Thyroid gland (tissue), 4 donors: ENCODE measurements at regions not wholly inside any gene's neighbourhood (a gene's known extent, or its start where the extent isn't known, plus 50 kb on each side); places are given as distances from the start of the nearest gene placed in this dataset.

Experiments
- DNase-seq, 2 donors: peaks; one replicate each; pipeline ENCODE4 v3.0.0-alpha.2; 2019
- H3K27ac ChIP-seq, 3 donors: fragments of 200-600 bp; sonication (generic); 1 replicate in 2 of 3; 2 replicates in 1 of 3; pipeline ENCODE4 v1.5.1; 2016 to 2019; ENCODE audit warnings: mild to moderate bottlenecking in 1 of 3, moderate library complexity in 1 of 3
- H3K27me3 ChIP-seq: fragments of 200-600 bp; sonication (generic); one replicate; pipeline ENCODE4 v1.5.1; 2019
- H3K36me3 ChIP-seq, 2 donors: fragments of 200-600 bp; sonication (generic); one replicate each; pipeline ENCODE4 v1.5.1; 2016 to 2019
- H3K4me1 ChIP-seq, 2 donors: fragments of 200-600 bp; sonication (generic); one replicate each; pipeline ENCODE4 v1.5.1; 2017 to 2019
- H3K4me3 ChIP-seq, 3 donors: fragments of 200-600 bp; sonication (generic); replicated peaks in 1 of 3; 1 replicate in 2 of 3; 2 replicates in 1 of 3; pipeline ENCODE4 v1.5.1; 2016; ENCODE audit warnings: mild to moderate bottlenecking in 1 of 3
- H3K9me3 ChIP-seq: fragments of 200-600 bp; sonication (generic); one replicate; pipeline ENCODE4 v1.5.1; 2017
- CTCF ChIP-seq, 6 experiments: fragments of 200-600 bp in 3 of 6; fragments of 450-650 bp in 3 of 6; sonication (generic) in 3 of 6; IDR thresholded peaks; one replicate each; pipeline ENCODE4 v1.5.1; 2016 to 2019; ENCODE audit warnings: antibody characterized with exemption in 6 of 6, mild to moderate bottlenecking in 2 of 6, inconsistent platforms in 1 of 6, moderate library complexity in 1 of 6
- POLR2A ChIP-seq, 2 donors: fragments of 450-650 bp; IDR thresholded peaks; one replicate each; pipeline ENCODE4 v1.6.1; 2017; ENCODE audit warnings: antibody characterized with exemption in 2 of 2, mild to moderate bottlenecking in 2 of 2, moderate library complexity in 1 of 2
- WGBS, 2 donors: methylation state at CpG; one replicate each; pipeline ENCODE4 v1.1.5; 2017; 5-methylcytosine and 5-hydroxymethylcytosine counted together
- intact Hi-C: fragments of 100-400 bp; cut with DNase I; formaldehyde crosslinking; loops from one replicate; pipeline ENCODE4 v1.15.1; 2023

DNA sequence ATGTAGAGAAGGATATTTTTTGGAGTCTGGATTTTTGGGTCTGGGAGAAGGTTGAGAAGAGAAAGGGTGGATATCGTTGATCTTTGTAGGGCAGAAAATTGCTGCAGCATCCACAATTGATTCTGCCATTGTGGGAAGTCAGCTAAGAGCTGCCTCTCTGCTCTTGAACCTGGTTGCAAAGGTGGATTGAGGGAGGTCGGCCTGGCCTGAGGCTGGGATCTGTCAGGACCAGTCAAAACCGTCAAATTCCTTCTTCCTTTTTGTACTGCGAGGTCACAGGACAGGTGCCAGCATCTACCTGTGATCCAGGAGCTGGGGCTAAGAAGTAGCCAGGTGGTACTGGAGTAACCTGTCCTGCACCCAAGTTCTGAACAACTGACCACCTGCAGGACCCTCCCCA, 93.7 kb downstream of the SHOX start:
- no peaks in the 10 kb centered on the region for H3K27me3 ChIP-seq
- 85 to 87% methylated on average over 4 of the region's 4 CpGs for WGBS, 2 donors
- TF ChIP-seq POLR2A (IDR thresholded peaks at IDR 0.05) (no peak), CTCF (IDR thresholded peaks at IDR 0.05) (no peak)
- no peaks in the 10 kb centered on the region for H3K9me3 ChIP-seq
- H3K4me1 ChIP-seq: no peaks in the 10 kb centered on the region
- no peak overlapping the region for H3K27ac ChIP-seq
- no peaks in the 10 kb centered on the region for H3K36me3 ChIP-seq
- intact Hi-C loops: no loop called here
- H3K4me3 ChIP-seq: no peak overlapping the region
- DNase-seq: no peak

- 65 to 95% methylated on average over 5 to 6 of the region's 6 CpGs for WGBS, 2 donors
- no peaks in the 10 kb centered on the region for H3K4me1 ChIP-seq
- DNase-seq: no peak
These were observed 93.2 kb downstream of the SHOX start for GRCh38 chrX:723781-724180.

GRCh38 chrX:721354-721753, 90.8 kb downstream of the SHOX start:
- Histone ChIP-seq H3K27ac (no peak overlapping the region), H3K27me3 (no peaks in the 10 kb centered on the region), H3K9me3 (no peaks in the 10 kb centered on the region), H3K36me3 (no peaks in the 10 kb centered on the region), H3K4me3 (no peak overlapping the region), H3K4me1 (no peaks in the 10 kb centered on the region)
- 86 to 89% methylated on average over 14 of the region's 14 CpGs for WGBS, 2 donors
- intact Hi-C loops: no loop called here
- no peak for DNase-seq
- no peak for TF ChIP-seq POLR2A (IDR thresholded peaks at IDR 0.05)
- TF ChIP-seq CTCF (IDR thresholded peaks at IDR 0.05): no peak

More at GRCh38 chrX:723781-724180, 93.2 kb downstream of the SHOX start:
- intact Hi-C loops: no loop called here
- Histone ChIP-seq H3K4me3 (no peak overlapping the region), H3K27ac (no peak overlapping the region), H3K27me3 (no peaks in the 10 kb centered on the region), H3K36me3 (no peaks in the 10 kb centered on the region), H3K9me3 (no peaks in the 10 kb centered on the region)
- no peak for TF ChIP-seq POLR2A (IDR thresholded peaks at IDR 0.05)
- TF ChIP-seq CTCF (IDR thresholded peaks at IDR 0.05): no peak

GRCh38 chrX:720825-721224, 90.2 kb downstream of the SHOX start:
- 77 to 79% methylated on average over 9 of the region's 9 CpGs for WGBS, 2 donors
- intact Hi-C loops: no loop called here
- DNase-seq: no peak
- no peak for TF ChIP-seq CTCF (IDR thresholded peaks at IDR 0.05)
- TF ChIP-seq POLR2A (IDR thresholded peaks at IDR 0.05): no peak
- H3K36me3 ChIP-seq: no peaks in the 10 kb centered on the region
- H3K4me3 ChIP-seq: no peak overlapping the region
- no peaks in the 10 kb centered on the region for H3K4me1 ChIP-seq
- no peak overlapping the region for H3K27ac ChIP-seq
- H3K27me3 ChIP-seq: no peaks in the 10 kb centered on the region
- no peaks in the 10 kb centered on the region for H3K9me3 ChIP-seq

- Histone ChIP-seq H3K27me3 (no peaks in the 10 kb centered on the region), H3K27ac (no peak overlapping the region), H3K4me1 (no peaks in the 10 kb centered on the region), H3K4me3 (no peak overlapping the region), H3K9me3 (no peaks in the 10 kb centered on the region), H3K36me3 (no peaks in the 10 kb centered on the region)
- 39 to 60% methylated on average over 5 of the region's 5 CpGs for WGBS, 2 donors
- DNase-seq: no peak
- intact Hi-C loops: no loop called here
- TF ChIP-seq CTCF (IDR thresholded peaks at IDR 0.05) (no peak), POLR2A (IDR thresholded peaks at IDR 0.05) (no peak)
These were observed 89.7 kb downstream of the SHOX start for GRCh38 chrX:720250-720649.
